Left renal cortex interstitium (tissue), 4 donors: ENCODE measurements at regions not wholly inside any gene's neighbourhood (a gene's known extent, or its start where the extent isn't known, plus 50 kb on each side); places are given as distances from the start of the nearest gene placed in this dataset.
"Not testable (repeated sequence)": the region's sequence is repeated elsewhere in the genome, so short reads cannot be mapped to it uniquely, and the experiment has no call there.

ENCODE experiments used
- DNase-seq, 4 donors: peaks; one replicate each; pipeline ENCODE4 v3.0.0-alpha.2; 2013; ENCODE audit warnings: low read depth in 4 of 4, low spot score in 2 of 4, missing footprints in 1 of 4

- no peak for DNase-seq
These were observed 113.2 kb upstream of the KCNG1 start for GRCh38 chr20:51135926-51136715.

- no peak for DNase-seq
These were observed 111.5 kb upstream of the KCNG1 start for GRCh38 chr20:51134405-51134804.

GRCh38 chr20:51132279-51132678 is 109.4 kb upstream of the KCNG1 start:
- no peak for DNase-seq

GRCh38 chr20:51131811-51132210 is 108.9 kb upstream of the KCNG1 start:
- no peak for DNase-seq

GRCh38 chr20:51129147-51129776 is 106.4 kb upstream of the KCNG1 start:
- no peak for DNase-seq

GRCh38 chr20:51128198-51128597 is 105.3 kb upstream of the KCNG1 start:
- no peak for DNase-seq

- DNase-seq, result no peak
These were observed 104.8 kb upstream of the KCNG1 start for GRCh38 chr20:51127713-51128112.

- DNase-seq, result no peak
These were observed 103.4 kb upstream of the KCNG1 start for GRCh38 chr20:51126337-51126736.

- DNase-seq, result no peak
These were observed 102.9 kb upstream of the KCNG1 start for GRCh38 chr20:51125780-51126179.

- no peak for DNase-seq
These were observed 102.2 kb upstream of the KCNG1 start for GRCh38 chr20:51125105-51125504.

GRCh38 chr20:51123887-51124286 is 101.0 kb upstream of the KCNG1 start:
- not testable (repeated sequence) for DNase-seq

GRCh38 chr20:51122931-51123658 is 100.2 kb upstream of the KCNG1 start:
- no peak for DNase-seq

- no peak for DNase-seq
These were observed 99.0 kb upstream of the KCNG1 start for GRCh38 chr20:51121901-51122412.

- no peak for DNase-seq
These were observed 98.4 kb upstream of the KCNG1 start for GRCh38 chr20:51121272-51121671.

- no peak for DNase-seq
These were observed 98.0 kb upstream of the KCNG1 start for GRCh38 chr20:51120868-51121267.

- no peak for DNase-seq
These were observed 97.5 kb upstream of the KCNG1 start for GRCh38 chr20:51120438-51120837.

GRCh38 chr20:51119914-51120313 is 97.0 kb upstream of the KCNG1 start:
- DNase-seq, result no peak

GRCh38 chr20:51118985-51119527 is 96.1 kb upstream of the KCNG1 start:
- DNase-seq, result no peak

GRCh38 chr20:51118216-51118615 is 95.3 kb upstream of the KCNG1 start:
- DNase-seq, result no peak

- DNase-seq, result no peak
These were observed 94.1 kb upstream of the KCNG1 start for GRCh38 chr20:51116765-51117686.
